ENCODE measurements at regions not wholly inside any gene's neighbourhood (a gene's known extent, or its start where the extent isn't known, plus 50 kb on each side); places are given as distances from the start of the nearest gene placed in this dataset.
"Not testable (repeated sequence)": the region's sequence is repeated elsewhere in the genome, so short reads cannot be mapped to it uniquely, and the experiment has no call there.

DNA sequence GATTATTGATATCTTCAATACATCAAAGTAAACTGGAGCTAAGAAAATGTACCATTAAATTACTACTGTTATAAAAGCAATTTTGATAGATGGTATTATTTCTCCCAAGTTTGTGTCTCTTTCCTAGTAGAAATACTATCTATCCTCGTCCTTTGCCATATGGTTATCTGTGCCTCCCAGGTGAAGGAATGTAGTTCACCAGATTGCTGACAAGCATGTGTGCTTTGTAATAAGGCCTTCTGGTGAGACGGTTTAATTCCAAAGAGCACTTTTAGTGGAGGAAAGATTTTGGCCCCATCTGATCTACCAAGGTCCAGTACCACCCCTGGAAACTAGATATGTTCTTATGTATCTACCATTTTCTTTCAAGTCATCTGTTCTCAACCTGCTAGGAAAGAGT is 243.6 kb downstream of the DLEU7 start:
- no peak for DNase-seq (ENCODE audit: low read depth)

DNA sequence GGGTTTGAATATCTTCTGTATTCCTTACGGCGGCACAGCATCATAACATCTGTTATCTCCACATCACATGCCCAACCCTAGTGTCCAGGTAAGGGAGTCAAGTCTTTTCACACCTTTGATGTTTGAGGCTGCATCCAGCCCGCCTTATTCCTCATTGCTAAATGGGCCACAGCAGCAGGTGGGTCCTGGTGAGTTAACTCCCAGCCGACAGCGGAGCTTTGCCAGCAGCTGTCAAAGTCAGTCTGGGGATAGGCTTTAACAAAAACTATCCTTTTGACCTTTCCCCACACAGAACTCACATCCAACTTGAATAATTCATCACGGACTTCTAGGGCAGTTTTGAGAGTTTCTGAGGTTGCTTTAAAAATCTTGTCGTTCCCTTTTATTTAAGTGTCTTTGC is 235.1 kb downstream of the DLEU7 start:
- no peak for DNase-seq (ENCODE audit: low read depth)

DNA sequence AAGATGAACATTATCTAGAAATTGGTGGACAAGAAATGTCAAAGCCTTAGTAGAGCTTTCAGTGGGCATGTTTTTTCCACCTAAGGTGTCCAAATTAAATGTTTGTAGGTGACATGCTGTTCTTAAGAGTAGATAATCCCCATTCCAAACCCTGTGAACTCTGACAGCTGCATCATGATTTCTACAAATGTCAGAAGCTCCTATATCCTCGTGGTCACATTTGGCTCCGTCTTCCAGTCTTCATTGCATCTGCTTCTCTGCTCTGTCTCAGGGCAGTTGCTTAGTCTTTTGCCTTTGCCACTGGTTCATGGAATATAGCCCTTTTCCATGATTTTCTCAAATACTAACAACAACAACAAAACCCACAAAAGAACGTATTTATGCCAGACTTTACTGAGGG is 234.5 kb downstream of the DLEU7 start:
- no peak for DNase-seq (ENCODE audit: low read depth)

DNA sequence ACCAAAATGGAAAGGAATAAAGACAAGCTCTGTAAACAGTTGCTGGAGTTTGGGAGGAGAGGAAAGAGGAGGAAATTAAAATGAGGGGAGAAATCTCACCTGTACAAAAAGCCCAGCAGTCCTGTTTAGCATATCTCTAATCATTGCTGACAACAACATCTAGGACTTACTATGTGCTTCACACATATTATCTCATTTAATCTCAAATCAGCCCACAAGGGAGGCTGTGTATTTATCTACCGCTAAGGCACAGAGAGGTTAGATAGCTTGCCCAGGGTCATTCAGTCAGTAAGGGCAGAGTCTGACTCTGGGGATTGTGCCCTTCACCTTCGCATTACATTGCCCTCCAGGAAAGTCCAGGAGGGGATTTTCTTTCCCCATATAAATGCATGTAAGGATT is 233.3 kb downstream of the DLEU7 start:
- DNase-seq (ENCODE audit: low read depth) = no peak

DNA sequence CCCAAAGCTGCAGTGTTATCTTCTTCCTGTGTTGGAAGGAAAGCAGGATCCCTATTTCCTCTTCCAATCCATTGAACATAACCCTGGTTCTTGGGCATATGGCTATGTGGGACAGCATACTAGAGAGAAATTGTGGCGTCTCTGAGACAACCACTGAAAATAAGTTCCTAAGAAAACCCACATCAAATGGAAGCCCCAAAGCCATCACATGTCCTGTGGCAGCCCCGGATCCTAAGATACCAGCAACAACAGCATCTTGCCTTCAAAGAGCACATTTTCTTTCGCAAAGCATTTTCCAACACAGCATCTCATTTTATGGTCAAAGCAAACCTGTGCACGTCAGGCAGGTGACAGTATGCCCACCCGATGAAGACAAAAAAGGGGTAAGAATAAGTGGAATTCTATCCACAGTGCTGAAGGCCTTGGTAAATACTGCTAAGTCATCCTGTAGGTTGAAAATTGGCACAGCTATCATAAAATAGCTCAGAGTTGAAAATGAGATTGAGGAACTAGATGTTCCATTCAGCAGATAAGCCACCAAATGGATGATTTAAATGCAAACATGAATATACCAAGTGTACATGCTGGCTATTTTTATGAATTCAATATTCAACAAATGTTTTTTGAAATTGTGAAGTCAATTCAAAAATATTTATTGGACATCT is 232.2 kb downstream of the DLEU7 start:
- no peak for DNase-seq (ENCODE audit: low read depth)

DNA sequence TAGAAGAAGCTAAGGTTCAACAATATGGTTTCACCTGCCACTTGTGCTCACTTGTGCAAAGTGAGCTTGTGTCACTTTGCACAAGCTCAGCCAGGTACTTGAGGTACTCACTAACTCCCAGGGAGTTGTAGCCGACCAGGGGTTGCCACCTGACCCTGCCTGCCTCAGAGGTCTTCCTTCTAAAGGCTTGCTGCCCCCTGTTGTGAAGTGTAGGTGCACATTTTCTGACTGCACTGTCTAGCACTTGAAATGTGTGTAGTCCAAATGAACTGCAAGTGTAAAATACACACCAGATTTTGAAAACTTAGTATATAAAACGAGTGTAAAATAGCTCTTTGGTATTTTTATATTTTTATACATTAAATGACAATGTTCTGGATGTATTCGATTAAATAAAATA is 230.8 kb downstream of the DLEU7 start:
- DNase-seq (ENCODE audit: low read depth) = no peak

DNA sequence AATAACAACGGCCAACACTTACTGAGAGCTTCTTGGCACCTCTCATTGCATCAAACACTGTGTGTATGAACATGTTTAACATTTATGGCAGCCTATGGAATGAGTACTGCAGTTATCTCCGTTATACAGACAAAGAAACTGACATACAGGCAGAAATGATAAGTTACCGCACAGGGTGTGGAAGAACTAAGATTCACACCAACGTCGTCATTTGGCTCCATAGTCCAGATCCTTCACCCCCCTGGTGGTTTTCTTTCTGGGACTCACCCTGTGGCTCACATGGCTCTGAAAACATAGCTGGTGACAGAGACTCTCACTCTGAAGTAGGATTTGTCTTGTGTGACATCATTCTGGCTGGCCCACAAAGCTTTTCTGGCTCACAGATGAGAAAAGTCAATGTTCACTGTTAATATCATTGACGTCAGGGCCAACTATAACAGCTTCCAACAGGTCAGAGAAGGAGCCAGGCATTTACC is 230.1 kb downstream of the DLEU7 start:
- DNase-seq (ENCODE audit: low read depth) = no peak

DNA sequence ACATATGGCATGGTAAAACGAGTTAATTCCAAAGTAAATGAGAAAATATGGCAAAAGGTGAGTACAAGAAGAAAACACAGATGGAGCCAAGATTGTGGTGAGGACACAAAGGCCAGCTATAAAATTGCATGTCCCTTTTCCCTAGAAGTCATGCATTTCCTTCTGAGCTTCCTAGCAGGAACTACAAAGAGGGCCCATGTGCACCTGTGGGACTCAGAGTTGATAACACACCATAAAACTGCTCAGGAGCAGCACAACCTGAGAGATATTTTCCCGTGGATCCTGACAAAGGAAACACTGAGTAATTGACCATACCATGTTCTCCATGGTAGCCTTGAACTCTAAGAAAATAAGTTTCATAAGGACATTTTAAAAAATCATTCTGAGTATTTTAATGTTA is 228.3 kb downstream of the DLEU7 start:
- DNase-seq (ENCODE audit: low read depth) = no peak

DNA sequence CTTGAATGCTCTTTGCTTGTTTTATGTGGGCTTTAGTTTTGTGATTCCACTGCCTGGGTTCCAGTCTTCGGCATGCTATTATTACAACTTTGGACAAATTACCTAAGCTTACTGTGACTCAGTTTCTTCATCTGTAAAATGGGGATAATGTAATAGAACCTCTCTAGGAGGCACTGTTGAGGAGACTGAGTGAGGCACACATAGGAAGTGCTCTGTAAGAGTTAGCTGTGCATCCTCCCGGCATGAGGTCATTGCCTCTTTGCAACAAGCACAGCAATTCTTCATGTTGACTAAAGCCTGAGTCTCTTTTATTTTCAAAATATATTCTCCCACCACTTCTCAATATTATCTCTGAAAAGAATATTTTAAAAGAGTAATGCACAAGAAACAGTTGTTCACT is 227.4 kb downstream of the DLEU7 start:
- DNase-seq (ENCODE audit: low read depth) = no peak

DNA sequence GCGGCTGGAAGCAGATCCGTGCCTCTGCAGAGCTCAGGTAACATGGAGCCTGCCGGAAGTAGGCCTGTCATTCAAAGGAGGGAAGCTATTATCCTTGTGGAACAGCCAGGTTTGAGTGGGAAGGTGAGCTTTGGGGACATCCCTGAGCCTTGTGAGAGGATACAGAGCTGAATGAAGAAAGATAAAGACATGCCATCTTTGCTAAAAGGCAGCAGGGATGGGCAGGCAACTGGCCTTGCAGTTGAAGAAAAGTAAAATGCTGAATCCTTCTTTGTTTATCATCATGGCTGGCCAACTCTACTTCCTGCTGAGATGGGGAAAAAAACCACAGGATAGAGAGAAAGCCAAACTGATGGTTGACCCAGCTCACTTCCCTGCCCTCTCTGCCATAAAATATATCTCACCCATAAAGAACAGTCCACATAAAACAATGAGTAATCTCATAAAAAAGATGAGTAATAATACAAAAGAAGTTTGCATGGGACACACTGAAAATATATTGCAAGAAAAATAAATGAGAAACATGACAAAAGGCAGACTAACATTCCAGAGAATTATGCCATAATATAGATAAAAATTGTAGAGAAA is 226.3 kb downstream of the DLEU7 start:
- no peak for DNase-seq (ENCODE audit: low read depth)

DNA sequence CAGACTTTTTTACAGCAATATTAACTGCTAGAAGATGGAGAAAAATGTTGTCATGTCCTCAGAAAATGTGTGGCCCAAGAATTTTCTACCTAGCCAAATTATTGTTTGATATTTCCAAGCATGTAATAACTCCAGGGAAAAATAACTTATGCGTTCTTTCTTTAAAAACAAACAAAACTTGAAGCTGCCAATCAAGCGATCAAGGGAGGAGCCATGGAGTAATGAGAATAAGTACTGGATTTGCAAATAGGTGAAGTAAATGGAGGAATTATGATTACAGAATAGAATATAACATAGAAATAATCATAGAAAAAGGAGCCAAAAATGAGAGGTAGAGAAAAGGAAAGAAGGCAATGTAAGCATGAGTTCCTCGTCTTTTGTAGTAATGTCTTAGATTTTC is 225.3 kb downstream of the DLEU7 start:
- DNase-seq (ENCODE audit: low read depth) = no peak

DNA sequence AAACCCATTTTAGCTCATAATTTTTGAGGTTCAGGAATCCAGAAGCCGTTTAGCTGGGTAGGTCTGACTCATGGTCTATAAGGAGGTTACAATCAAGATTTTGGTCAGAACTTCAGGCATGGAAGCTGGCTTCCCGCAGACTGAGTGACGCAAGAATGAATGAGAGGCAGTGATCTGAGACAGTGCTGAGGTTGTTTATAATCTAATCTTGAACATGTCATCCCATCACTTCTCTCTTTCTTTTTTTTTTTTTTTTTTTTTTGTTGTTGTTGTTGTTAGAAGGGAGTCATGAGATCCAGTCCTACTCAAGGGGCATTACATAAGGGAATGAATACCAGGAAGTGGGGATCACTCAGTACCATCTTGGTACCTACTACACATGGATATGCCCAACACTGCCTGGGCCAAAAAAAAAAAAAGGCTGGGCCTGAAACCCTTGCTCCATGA is 217.4 kb downstream of the DLEU7 start:
- DNase-seq (ENCODE audit: low read depth) = no peak

DNA sequence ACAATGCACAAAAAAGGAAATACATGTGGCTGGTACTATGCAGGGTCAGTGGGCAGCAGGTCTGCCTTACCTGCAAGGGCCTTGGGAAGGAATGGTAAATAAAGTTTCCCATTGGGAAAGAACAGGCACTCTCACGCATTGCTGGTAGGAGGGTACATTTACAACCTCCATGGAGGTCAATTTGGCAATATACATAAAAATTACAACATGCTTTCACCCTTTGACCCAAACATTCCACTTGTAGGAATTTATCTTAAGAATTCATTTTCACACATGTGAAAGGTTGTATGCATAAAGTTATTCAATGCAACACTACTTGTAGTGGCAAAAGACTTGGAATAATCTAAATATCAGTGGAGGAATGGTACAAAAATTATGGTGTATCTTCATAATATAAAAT is 216.4 kb downstream of the DLEU7 start:
- DNase-seq (ENCODE audit: low read depth) = no peak

DNA sequence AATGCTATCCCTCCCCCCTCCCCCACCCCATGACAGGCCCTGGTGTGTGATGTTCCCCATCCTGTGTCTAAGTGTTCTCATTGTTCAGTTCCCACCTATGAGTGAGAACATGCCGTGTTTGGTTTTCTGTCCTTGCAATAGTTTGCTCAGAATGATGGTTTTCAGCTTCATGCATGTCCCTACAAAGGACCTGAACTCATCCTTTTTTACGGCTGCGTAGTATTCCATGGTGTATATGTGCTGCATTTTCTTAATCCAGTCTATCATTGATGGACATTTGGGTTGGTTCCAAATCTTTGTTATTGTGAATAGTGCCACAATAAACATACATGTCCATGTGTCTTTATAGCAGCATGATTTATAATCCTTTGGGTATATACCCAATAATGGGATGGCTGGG is 215.0 kb downstream of the DLEU7 start:
- not testable (repeated sequence) for DNase-seq (ENCODE audit: low read depth)

DNA sequence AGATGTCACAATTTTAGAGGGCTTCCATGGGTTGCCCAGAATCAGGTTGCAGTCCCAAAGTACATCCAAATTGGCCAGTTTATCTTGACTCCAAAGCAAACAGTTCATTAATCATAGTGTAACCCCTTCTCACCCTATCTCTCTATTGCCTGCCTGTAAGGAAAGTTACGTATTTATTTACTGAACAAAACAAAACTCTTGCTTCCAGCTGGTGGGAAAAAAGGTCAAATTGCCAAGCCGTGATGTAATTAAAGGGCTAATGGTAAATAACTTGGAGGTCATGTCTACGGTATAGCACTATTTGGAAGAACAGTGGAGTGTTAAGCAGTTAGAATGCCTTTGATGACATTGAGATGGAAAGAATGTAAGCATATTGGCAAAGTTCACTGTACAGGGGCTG is 214.0 kb downstream of the DLEU7 start:
- DNase-seq (ENCODE audit: low read depth) = no peak

DNA sequence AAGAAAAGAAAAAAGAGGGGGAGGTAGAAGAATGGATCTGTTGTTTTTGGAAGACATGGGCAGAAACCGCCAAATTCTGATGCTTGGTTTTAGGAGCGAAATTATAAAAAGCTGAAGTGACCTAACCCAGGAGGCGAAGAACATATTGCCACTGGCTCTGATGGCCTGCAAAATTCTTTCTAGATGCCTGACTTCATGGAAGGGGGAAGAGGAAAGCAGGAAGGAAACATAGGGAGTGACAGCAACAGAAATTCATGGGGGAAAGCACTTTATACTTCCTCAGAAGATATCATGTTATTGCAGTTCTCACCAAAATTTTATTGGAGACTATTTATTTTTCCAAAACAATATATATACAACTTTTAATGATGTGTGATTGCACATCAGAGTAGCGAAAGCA is 213.5 kb downstream of the DLEU7 start:
- no peak for DNase-seq (ENCODE audit: low read depth)

DNA sequence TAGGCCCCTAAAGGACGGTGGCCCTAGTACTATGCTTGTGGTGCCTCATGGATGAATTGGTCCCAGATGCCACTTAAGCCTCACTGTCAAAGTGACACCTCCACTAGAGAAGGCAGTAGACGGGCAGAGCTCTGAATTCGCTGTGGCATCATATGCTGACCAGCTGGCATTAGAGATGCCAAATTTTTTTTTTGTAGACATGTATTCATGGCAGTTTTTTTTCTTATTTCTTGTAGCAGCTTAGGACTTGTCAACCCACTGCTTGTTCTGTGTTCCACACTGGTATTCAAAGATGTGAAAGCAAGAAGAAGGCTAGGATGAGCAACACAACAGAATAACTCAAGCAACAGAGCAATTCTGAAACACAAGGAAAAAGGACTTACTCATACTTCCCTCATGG is 212.5 kb downstream of the DLEU7 start:
- DNase-seq (ENCODE audit: low read depth) = no peak

DNA sequence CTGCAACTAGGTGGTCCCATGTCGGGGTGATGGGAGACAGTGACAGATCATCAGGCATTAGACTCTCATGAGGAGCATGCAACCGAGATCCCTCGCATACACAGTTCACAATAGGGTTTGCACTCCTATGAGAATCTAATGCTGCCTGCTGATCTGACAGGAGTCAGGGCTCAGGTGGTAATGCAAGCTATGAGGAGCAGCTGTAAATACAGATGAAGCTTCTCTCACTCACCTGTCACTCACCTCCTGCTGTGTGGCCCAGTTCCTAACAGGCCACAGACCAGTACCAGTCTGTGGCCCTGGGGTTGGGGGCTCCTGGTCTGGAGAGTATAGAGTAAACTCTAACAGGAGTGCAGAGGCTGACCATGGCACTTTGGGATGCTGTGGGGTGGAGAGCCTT is 209.2 kb downstream of the DLEU7 start:
- DNase-seq (ENCODE audit: low read depth) = no peak

DNA sequence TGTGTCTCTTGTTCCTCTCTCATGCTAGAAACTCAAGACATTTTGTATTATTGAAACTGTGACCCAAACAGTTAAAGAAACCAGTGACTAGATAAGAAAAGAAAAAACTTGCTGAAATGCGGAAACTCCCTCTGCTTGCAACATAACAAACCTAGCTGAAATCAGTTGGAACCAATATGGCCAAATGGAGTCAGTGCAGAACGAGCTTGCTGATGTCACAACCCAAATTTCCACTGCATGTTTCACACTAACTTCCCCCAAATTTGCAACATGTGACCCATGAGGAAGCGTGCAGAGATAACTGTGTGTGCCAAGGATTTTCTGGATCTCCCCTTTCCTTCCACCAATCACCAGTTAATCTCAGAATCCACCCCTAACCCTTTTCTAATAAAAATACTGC is 208.0 kb downstream of the DLEU7 start:
- DNase-seq (ENCODE audit: low read depth) = no peak

DNA sequence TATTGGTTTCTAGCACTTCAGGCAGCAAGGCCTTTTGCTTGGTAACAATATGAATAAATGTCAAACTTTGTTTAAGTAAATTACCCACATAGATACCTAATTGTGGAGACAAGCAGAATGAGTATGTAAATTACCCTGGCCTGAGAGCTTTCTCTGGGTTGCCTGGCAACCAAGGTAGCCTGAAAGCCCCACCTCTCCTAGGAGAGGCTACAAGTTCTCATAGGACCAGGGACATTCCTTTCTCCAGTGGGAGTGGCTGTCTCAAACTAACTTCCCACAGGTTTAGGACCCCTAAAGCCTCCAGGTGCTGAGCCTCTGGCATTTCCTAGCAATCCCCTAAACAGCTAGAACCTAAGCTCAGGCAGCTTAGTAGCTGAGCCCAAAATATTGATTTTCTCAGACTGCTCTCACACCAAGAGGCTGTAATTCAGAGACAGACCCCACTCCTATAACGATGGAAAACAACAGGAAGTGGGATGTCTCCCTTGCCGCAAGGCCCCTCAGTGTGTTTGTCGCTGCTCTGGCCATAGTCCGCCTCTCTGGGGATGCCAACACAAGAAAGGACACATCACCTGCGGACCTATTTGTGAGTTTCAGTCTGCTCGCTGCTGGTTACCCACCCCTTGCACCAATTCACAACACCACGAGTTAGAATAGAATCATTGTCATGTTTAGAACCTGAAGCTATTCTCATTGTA is 207.3 kb downstream of the DLEU7 start:
- no peak for DNase-seq (ENCODE audit: low read depth)

DNA sequence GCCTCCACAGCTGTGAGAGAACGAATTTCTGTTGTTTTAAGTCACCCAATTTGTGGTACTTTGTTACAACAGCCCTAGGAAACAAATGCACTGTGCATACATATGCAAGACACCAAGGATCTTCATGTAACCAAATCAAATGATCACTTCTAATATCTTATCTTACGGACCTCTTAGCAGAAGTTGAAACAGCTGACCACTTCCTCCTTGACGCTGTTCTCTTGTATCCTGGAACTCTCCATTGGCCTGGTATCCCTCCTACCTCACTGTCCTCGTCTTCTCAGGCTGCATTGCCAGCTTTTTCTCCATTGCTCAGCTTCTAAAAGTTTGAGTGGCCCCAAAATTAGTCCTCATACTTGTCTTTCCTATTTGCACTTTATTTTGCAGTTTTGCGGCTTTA is 200.4 kb downstream of the DLEU7 start:
- no peak for DNase-seq (ENCODE audit: low read depth)

DNA sequence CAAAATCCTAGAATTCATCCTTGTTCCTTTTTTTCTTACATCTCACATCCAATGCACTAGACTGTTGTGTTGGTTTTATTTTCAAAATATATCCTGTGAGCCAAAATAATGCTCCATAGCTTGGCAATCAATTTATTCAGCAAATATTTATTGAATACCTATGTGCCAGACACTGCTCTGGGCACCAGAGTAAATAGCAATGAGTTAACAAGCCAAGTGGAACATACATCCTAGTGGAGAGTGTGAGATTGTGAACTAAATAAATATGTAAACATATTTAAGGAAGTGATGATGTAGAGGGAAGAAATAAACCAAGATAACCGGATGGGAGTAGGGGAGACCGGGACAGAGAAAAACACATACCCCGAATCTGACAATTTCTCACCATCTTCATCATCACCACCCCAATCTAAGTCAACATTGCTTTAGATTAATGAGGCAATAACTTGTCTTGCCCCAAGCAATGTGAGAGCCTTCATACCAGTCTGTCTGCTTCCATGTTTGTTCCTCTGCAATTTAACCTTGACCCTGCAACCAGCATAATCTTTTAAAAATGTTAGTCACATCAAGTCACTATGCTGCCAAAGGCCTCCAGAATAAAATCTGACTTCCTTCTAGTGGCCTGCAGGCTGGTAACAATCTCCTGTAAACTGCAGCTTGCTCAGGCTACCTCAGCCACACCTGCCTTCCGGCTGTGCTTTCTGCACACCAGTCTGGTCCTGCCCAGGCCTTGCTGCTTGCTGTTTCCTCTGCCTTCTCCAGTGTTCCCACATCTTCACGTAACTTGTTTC is 199.2 kb downstream of the DLEU7 start:
- no peak for DNase-seq (ENCODE audit: low read depth)

DNA sequence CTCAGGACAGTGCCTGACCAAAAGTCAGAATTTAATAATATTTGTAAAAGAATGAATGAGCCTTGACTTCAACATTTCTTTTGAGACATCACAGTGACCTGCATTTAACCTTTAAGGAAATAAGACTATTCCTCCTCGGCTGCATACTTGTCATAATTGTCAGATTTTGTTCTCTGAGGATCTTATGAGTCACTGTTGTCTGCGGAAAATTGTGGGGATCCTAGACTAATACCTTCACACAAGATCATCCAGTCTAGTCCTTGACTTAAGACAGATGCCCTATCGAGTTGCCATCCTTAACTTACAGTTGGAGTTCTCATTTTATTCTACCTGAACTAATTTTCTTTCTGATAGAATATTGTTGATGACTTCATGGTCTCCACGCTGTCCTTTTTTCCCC is 198.4 kb downstream of the DLEU7 start:
- no peak for DNase-seq (ENCODE audit: low read depth)

Measured in activated T-cell treated with anti-CD3 and anti-CD28 coated beads for 1 hour (primary cell).